ENCODE measurements at regions not wholly inside any gene's neighbourhood (a gene's known extent, or its start where the extent isn't known, plus 50 kb on each side); places are given as distances from the start of the nearest gene placed in this dataset.

GRCh38 chr4:84434344-84434743 lies 64.7 kb downstream of the NKX6-1 start (continued):
- no peak for TF ChIP-seq ZNF592 (IDR thresholded peaks at IDR 0.05)

- Histone ChIP-seq H3K27ac (ENCODE audit: control insufficient read depth, insufficient read depth) (no peak overlapping the region), H3K4me2 (ENCODE audit: control insufficient read depth, insufficient read depth) (no peak overlapping the region), H2AFZ (ENCODE audit: control insufficient read depth, low read depth, low read length) (no peak overlapping the region), H3K9me3 (replicated peaks; ENCODE audit: control insufficient read depth, insufficient read depth, low read length) (no peaks in the 10 kb centered on the region), H3K79me2 (ENCODE audit: control insufficient read depth, insufficient read depth, low read length) (no peaks in the 10 kb centered on the region), H3K4me1 (ENCODE audit: control insufficient read depth, insufficient read depth, low read length) (no peaks in the 10 kb centered on the region), H3K27me3 (replicated peaks in 1 of 2; ENCODE audit: control insufficient read depth in 2 of 2, insufficient read depth in 2 of 2, low read length in 1 of 2) (no peaks in the 10 kb centered on the region), H3K4me3 (no peak overlapping the region), H3K9ac (ENCODE audit: control insufficient read depth, insufficient read depth, low read length) (no peak overlapping the region), H3K36me3 (ENCODE audit: control insufficient read depth in 2 of 2, insufficient read depth in 2 of 2, low read length in 1 of 2) (no peaks in the 10 kb centered on the region), H4K20me1 (ENCODE audit: control insufficient read depth, insufficient read depth) (no peaks in the 10 kb centered on the region)
- ChIA-PET POLR2A (no interaction called here), SMC1A (ENCODE audit: uncharacterized antibody, unreplicated experiment) (no interaction called here), CTCF (no interaction called here), RAD21 (ENCODE audit: unreplicated experiment) (no interaction called here)
- intact Hi-C loops (cut with micrococcal nuclease; ENCODE audit: unreplicated experiment) (no loop called here), in situ Hi-C loops (cut with MboI) (no loop called here)
- no peak for TF ChIP-seq STAT3 (IDR thresholded peaks at IDR 0.05; ENCODE audit: low read depth, low read length)
- no peak for TF ChIP-seq SPI1 (IDR thresholded peaks at IDR 0.05; ENCODE audit: borderline replicate concordance, insufficient read depth, low read depth, low read length)
- no peak for TF ChIP-seq EP300 (IDR thresholded peaks at IDR 0.05; ENCODE audit: borderline replicate concordance in 1 of 2, control insufficient read depth in 1 of 2, low read depth in 2 of 2, low read length in 2 of 2)
- TF ChIP-seq ZNF592 (IDR thresholded peaks at IDR 0.05), result no peak
- no peak for TF ChIP-seq SREBF1 (IDR thresholded peaks at IDR 0.05; ENCODE audit: low read length)
- TF ChIP-seq RCOR1 (conservative IDR thresholded peaks at IDR 0.05; ENCODE audit: low read depth, low read length), result no peak
- TF ChIP-seq PBX3 (IDR thresholded peaks at IDR 0.05; ENCODE audit: insufficient replicate concordance, low read depth, low read length), result no peak
- WGBS (ENCODE audit: insufficient coverage, insufficient replicate concordance, low lambda C conversion rate, missing lambda C conversion rate), result under 1% methylated on average over 6 of the region's 6 CpGs
- ATAC-seq, result no peak
- no peak for FAIRE-seq
- BruUV-seq (replicated peaks), result no TSS peak
- no peak for DNase-seq (ENCODE audit: low read depth, low spot score)
Observed at GRCh38 chr4:84433633-84434222, 65.4 kb downstream of the NKX6-1 start.
